H1 (cell line): ENCODE measurements at regions not wholly inside any gene's neighbourhood (a gene's known extent, or its start where the extent isn't known, plus 50 kb on each side); places are given as distances from the start of the nearest gene placed in this dataset.

Experiments used
- BCL11A ChIP-seq, 2 experiments: IDR thresholded peaks; one replicate each; pipeline ENCODE4 v1.6.1; 2011; ENCODE audit warnings: low read depth in 2 of 2, low read length in 2 of 2, mild to moderate bottlenecking in 2 of 2
- CHD7 ChIP-seq: fragments of 300-600 bp; sonication (generic); IDR thresholded peaks from 2 replicates; pipeline ENCODE4 v1.7.1; 2012; ENCODE audit warnings: low read length, moderate library complexity, mild to moderate bottlenecking, inconsistent platforms; ENCODE audit not compliant: insufficient replicate concordance
- E2F6 ChIP-seq: IDR thresholded peaks from 2 replicates; pipeline ENCODE4 v1.6.1; 2012; ENCODE audit warnings: inconsistent platforms
- KDM4A ChIP-seq: IDR thresholded peaks from one replicate; pipeline ENCODE4 v1.7.1; 2012; ENCODE audit warnings: low read depth, mild to moderate bottlenecking, moderate library complexity, low read length, inconsistent platforms; ENCODE audit not compliant: severe bottlenecking
- NRF1 ChIP-seq: IDR thresholded peaks from 2 replicates; pipeline ENCODE4 v1.6.1; 2011; ENCODE audit warnings: mild to moderate bottlenecking, low read depth, low read length, improper control_type of control experiment
- SRF ChIP-seq: IDR thresholded peaks from 2 replicates; pipeline ENCODE4 v1.6.1; 2011; ENCODE audit warnings: mild to moderate bottlenecking, low read depth, low read length, moderate library complexity
- TBP ChIP-seq: IDR thresholded peaks from 2 replicates; pipeline ENCODE4 v1.6.1; 2011; ENCODE audit warnings: low read depth, low read length, improper control_type of control experiment
- ZNF274 ChIP-seq: IDR thresholded peaks from 2 replicates; pipeline ENCODE4 v1.7.0; 2012; ENCODE audit warnings: low read length, borderline replicate concordance; ENCODE audit errors: extremely low read depth

GRCh38 chr2:82526277-82526676, 1932.8 kb downstream of the SUCLG1 start (continued):
- TF ChIP-seq CHD7 (no peak), BCL11A (IDR thresholded peaks at IDR 0.05; ENCODE audit: low read depth in 2 of 2, low read length in 2 of 2) (no peak), E2F6 (no peak), KDM4A (no peak), SRF (no peak), ZNF274 (no peak), TBP (no peak), NRF1 (no peak)
- TF ChIP-seq, all 59 proteins: peak for 0
